ENCODE measurements at regions not wholly inside any gene's neighbourhood (a gene's known extent, or its start where the extent isn't known, plus 50 kb on each side); places are given as distances from the start of the nearest gene placed in this dataset.

GRCh38 chr16:10242916-10243315, 60.7 kb upstream of the GRIN2A start (continued):
- no peak for TF ChIP-seq CHD7 (IDR thresholded peaks at IDR 0.05; ENCODE audit: insufficient replicate concordance, low read length)
- TF ChIP-seq CTBP2 (IDR thresholded peaks at IDR 0.05; ENCODE audit: borderline replicate concordance, insufficient read depth, insufficient read length, low read length): no peak
- TF ChIP-seq SP4 (IDR thresholded peaks at IDR 0.05; ENCODE audit: low read length): no peak
- no peak for TF ChIP-seq RAD21 (IDR thresholded peaks at IDR 0.05 in 1 of 2, conservative IDR thresholded peaks at IDR 0.05 in 1 of 2; ENCODE audit: low read depth in 2 of 2, low read length in 2 of 2)
- TF ChIP-seq SP2 (IDR thresholded peaks at IDR 0.05; ENCODE audit: low read length): no peak
- no peak for TF ChIP-seq POLR2AphosphoS5 (IDR thresholded peaks at IDR 0.05; ENCODE audit: low read depth, low read length)
- no peak for TF ChIP-seq SAP30 (IDR thresholded peaks at IDR 0.05; ENCODE audit: insufficient read depth, insufficient replicate concordance, low read length)

All from H1 (cell line).